Embryonic facial prominence (tissue), 1 donor: ENCODE measurements at regions not wholly inside any gene's neighbourhood (a gene's known extent, or its start where the extent isn't known, plus 50 kb on each side); places are given as distances from the start of the nearest gene placed in this dataset.
"Not testable (repeated sequence)": the region's sequence is repeated elsewhere in the genome, so short reads cannot be mapped to it uniquely, and the experiment has no call there.

ENCODE experiments used
- DNase-seq: peaks from one replicate; pipeline ENCODE4 v3.0.0-alpha.2; 2016; ENCODE audit errors: extremely low spot score

DNA sequence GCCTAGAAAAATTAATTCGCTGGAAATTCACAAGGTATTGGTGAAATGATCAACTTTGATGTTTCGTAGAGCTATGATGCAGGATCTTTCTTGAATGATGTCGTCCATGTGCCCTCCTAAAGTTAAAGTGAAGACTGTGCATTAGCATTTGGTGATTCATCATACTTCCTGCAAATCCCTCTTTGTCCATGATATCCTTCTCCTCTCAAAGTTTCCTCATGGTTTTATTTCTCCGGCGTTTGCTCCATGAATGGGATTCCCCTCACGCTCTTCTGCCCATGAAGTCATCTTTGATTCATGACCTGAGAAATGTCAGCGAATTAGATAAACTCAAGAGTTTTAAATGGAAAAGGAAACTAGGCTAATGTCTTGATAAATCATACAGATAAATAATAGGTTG, 372.7 kb downstream of the PSAT1 start:
- no peak for DNase-seq

DNA sequence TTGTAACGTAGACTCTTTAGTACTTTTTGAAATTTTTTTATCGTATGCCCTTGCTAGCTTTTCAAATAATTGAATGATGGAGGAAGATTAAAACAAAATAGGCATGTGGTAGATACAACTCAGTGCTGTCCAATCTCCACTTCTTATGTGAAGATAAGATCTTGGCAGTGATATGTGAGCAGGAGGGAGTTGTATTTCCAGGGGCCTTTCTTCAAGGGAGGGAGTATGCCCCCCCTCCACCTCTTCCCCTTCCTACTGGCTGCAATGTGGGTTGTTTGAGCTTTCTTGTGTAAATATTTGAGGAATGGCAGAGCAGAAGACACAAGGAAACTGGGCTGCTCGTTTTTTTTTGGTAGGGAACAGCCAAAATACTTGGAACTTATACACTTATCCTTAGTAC, 374.9 kb downstream of the PSAT1 start:
- DNase-seq, result no peak

DNA sequence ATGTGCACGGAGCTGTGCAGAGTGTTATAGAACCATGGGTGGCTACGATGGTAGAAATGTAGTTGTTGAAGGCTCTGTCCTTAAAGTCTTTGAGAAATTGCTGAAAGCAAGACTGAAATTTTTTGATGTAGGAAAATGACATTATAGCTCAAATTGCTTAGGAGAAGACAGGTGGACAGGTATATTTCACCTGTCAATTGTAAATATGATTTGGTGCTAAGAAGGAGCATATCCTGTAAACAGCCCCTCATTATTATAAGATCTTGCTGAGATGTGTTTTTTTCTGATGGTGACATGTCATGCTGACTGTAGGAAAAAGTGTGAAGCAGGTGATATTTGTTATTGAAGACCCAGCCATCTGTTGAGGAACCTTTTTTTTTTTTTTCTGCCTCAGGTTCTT, 377.9 kb downstream of the PSAT1 start:
- DNase-seq, result no peak

DNA sequence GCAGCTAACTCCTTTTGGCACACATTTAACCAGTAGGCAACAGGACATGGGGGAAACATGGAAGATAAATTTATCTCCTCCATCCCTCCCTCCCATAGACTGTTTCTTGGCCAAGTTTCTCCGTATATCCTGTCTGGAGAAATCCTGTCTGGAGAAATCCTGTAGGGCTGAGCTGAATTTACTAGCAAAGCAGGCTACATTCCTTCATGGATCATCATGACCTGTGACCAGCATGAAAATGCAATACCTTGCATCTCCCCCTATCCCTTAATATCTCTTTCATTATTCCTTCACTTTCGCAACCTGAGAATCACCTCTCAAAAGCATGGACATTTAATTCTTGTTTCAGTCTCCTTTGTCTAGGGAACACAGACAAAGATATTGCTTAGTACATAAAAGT, 379.1 kb downstream of the PSAT1 start:
- DNase-seq, result no peak

DNA sequence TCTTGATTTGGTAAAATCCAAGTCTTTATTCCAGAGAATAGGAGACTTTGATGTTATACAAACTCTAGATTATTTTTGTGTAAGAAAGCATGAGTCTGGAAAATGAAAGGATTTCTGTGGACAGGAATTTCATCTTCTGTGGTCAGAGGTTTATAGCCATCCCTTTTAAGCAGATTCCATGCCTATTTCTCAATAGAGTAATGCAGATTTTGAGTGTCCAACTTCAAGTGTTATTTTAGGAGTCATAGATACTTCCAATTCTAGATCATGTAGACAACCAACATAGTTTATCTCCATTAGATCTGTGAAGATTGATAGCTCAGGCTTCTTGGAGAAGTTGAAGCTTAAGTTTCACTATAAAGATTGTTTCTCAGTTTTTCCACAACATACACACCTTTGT, 379.7 kb downstream of the PSAT1 start:
- DNase-seq, result no peak

DNA sequence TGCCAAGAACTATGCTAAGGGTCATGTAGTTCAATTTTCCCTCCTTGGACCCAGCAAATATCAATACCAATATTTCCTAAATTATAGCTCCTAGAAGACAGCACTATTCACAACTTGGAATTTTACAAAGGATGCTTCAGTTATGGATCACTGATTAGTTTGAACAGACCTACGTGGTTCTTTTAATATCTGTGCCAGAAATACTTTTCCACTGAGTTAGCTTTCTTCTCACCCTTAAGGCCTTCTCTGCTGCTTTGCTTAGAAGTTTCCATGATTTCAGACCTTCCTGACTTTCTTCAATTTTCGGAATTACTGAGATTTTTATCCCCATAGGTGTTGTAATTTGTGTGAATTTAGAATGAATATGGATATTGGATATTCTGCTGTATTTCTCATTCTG, 380.4 kb downstream of the PSAT1 start:
- no peak for DNase-seq

DNA sequence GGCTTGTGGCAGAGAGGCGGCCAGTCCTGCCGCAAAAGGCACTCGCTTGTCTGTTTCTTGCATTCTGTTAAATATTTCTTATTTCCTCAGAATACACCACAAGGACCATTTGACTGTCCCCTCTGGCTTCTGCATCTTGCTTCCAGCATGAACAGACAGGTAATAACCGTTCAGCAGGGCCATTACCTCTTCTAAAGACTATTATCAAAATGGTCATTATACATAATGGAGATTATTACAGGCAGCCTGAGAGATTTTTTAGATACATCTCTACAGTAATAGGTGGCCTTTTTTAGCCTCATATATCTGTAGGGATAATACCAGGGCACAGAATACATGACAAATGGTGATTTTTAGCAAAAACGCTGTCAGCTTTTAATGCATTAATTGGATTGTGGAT, 382.0 kb downstream of the PSAT1 start:
- DNase-seq, result no peak

DNA sequence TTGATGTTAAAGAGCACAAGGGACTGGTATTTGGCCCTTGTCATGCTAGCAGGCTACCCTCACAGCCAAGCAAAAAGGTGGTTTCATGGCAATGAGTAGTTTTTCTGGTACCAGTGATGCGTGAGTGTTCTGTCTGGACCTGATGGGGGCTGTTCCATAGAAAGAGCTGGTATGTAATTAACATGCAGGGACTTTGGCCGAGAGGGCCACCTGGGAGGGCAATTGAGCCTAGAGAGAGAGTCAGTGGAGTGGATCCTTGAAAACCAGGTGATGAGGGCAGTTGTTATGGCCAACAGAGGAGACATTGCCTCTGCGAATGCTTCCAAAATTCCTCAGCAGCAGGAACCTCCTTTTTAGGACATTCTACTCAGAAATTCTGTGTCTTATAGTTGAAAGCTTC, 383.3 kb downstream of the PSAT1 start:
- no peak for DNase-seq

DNA sequence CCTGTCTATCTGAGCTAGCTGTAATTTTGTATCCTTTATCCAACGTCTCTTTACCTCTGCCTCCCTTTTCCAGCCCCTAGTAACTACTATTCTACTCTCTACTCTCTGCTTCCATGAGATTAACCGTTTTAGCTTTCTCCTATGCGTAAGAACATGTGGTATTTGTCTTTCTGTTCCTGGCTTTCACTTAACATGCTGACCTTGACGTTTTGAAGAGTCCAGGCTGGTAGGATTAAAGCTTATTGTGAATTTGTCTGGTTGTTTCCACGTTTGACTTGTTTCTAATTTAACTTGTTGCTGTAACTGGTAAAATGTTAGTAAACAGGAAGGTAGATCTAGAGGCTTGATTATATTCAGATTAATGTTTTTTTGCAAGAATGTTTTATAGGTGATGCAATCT, 385.3 kb downstream of the PSAT1 start:
- no peak for DNase-seq

DNA sequence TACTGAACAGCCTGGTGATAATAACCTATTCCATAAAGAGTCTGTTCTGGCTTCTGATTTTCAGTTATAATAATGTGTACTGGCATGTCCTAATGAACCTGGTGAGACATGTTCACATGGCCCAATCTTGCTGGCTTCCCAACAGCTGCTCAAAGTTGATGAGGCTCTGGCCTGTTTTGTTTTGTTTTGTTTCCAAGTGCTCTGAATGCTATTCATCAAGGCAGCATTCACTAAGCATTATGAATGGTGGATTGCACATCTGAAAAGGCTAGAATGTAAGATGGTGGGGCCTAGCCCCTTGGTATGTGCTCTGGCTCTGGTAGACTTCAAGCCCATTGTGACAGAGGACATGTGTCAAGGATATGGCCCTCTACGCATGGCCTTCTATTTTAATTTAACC, 388.5 kb downstream of the PSAT1 start:
- no peak for DNase-seq

DNA sequence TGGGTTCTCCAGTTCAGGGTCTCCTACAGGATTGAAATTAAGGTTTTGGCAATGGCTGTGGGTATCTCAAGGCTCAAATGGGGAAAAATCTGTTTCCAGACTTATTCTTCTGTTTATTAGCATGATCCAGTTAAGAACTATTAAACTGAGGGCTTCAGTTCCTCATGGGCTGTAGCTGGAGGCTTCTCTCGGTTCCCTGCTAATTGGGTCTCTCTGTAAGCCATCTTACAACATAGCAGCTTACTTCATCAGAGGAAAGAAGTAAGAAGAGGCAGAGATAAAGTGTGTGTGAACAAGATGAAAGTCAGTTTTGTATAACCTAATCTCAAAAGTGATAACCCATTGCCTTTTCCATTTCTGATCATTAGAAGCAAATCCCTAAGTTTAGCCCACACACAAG, 391.9 kb downstream of the PSAT1 start:
- no peak for DNase-seq

DNA sequence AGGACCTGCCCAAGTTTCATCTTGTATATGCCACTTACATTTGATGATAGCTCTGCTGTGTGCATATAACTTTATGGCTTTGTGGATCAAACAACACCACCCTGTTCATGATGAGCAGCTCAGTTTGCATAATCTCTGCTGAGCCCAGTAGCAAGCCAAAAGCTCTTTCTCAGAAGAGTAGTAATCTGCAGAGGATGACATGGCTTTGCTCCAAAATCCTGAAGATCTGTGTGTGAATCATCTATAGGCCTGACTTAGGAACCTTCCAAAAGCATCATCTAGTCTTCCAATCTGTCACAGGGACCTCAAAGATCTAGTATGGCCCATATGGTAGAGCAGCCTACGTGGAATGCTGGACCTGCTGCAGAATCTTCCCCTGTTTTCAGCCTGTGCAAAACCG, 394.6 kb downstream of the PSAT1 start:
- no peak for DNase-seq

DNA sequence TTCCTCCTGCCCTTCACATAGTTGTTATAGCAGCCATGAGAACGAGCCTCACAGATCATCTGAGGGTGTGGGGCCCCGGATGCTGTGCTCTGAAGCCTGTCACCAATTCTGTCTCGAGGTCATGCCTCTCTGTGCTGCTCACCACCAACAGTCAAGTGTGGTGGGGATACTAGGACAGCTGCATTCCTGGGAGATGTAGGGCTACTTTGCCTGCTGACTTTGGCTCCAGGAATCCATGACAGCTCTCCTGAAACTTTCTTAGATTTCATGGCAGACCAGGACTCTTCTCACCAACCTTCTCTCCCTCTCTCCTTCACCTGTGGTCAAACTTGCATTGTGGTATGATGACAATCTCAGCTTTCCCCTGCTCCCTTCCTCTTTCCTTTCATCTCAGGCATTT, 395.9 kb downstream of the PSAT1 start:
- no peak for DNase-seq

DNA sequence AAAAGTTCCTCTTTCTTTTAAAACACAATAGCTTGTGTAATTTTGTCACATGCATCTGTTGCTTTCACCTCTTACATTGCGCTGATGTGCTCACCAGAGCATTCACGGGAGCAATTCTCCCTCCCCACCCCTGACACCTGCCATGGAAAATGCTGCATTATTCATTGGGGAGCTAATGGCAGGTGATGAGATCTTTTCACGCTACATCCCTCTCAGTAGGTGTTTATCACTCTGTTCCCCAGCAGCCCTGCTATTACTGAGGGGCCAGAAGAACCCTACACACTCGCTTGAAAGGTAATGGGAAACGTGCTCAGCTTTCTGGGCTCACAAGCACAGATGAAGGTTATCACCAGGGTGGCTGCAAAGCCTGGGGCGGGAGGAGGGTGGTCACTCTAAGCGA, 398.0 kb downstream of the PSAT1 start:
- no peak for DNase-seq

DNA sequence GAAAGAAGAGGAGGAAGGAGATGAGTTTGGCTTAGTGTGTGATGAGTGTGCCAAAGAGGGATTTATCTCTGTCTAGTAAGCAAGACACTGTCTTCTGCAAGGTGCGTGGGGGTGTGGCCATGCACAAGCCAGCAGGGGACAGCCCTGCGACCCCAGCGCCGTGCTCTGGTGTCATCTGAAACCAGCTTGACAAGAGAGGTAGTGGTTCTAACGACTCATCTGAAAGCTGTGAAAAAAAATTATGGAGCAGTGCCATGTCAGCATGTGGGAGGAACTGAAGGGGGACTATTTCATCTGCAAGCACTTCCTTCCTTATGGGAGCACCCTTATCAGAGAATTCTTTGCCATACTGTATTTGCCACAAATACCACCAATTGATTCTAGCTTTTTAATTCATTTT, 398.6 kb downstream of the PSAT1 start:
- no peak for DNase-seq

DNA sequence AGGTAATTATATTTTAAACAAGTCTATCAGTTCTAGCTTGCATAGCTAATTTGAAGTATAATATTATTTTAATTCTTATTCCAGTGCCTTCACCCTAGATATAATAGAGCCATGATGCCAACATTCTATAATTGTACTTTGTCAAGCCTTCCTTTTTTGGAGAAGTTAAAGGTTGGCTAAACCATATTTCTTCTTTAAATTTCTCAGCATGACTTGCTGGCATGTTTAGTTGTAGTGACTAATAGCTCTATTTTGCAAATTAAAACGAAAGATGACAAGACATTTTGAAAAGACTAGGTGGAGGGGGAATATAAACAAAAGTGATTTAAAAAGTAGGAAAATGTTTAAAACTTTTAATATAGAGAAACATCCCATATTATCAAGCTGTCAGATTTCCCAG, 400.7 kb downstream of the PSAT1 start:
- no peak for DNase-seq

DNA sequence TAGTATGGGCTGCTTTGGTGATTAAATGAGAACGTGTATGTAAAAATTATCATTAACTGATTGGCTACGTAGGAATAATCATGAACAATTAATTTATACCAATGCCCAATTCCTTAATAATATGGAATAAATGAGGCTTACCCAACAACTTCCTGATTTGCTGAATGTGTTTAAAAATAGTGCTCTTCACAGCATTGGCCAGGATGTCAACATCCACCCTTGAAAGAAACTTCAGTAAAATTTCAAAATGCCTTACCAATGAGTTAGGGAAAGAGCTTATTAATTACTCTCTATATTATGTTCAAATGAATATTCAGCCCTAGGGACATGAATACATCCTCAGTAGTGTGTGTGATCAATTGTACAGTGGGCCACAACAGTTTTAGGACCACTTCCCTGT, 401.4 kb downstream of the PSAT1 start:
- no peak for DNase-seq

DNA sequence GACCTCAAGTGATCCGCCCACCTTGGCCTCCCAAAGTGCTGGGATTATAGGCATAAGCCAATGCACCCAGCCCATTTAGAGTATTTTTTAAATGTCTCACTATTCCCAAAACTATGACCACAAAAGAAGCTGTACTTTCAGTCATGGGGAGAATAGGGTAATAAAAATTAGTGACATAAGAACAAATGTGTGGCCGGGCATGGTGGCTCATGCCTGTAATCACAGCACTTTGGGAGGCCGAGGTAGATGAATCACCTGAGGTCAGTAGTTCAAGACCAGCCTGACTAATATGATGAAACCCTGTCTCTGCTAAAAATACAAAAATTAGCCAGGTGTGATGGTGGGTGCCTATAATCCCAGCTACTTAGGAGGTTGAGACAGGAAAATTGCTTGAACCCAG, 402.3 kb downstream of the PSAT1 start:
- DNase-seq, result not testable (repeated sequence)

DNA sequence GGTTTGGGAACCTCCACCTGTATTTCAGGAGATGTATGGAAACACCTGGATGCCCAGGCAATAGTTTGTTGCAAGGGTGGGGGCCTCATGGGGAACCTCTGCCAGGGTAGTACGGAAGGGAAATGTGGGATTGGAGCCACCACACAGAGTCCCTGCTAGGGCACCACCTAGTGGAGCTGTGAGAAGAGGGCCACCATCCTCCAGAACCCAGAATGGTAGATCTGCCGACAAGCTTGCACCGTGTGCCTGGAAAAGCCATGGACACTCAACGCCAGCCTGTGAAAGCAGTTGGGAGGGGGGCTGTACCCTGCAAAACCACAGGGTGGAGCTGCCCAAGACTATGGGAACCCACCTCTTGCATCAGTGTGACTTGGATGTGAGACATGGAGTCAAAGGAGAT, 407.2 kb downstream of the PSAT1 start:
- not testable (repeated sequence) for DNase-seq

DNA sequence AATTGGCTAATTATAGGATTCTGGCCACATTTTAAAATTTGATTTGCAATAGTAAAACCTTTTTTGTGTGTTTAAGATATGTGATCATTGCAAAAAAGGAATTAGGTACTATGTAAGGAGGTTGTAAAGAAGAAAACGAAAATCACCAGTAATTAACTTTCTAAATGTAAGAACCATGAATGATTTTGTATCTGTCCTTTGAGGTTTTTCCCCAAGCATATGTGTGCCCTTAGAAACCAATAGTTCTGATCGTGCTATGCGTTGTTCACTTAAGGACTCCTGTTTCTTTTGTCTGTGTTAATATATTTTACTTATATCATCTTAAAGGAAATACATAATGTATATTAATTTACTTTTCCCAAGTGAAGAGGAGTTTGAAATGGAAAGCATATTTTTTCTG, 410.2 kb downstream of the PSAT1 start:
- no peak for DNase-seq

DNA sequence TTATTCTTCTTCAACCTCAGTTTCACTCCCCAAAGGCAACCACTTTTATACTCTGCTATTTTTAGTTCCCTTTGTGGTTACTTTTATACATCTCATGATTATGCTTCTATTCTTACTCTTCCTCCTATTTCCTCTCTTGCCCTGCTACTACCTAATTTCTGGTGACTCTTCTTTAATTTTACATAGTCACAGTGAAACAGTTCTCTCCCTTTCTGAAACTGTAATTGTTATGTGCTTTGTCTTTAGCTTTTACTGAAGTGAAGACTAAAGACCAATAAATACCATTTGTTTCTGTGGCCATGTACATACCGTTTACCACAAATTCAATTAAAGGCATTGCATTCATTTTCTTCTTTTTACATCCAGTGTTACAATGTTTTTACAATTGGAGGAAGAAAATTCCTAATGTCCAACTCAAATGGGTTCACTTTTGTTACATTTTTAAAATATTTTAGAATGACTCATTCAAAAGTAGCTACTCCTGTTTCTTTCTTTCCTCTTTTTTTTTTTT, 410.6 kb downstream of the PSAT1 start:
- no peak for DNase-seq

DNA sequence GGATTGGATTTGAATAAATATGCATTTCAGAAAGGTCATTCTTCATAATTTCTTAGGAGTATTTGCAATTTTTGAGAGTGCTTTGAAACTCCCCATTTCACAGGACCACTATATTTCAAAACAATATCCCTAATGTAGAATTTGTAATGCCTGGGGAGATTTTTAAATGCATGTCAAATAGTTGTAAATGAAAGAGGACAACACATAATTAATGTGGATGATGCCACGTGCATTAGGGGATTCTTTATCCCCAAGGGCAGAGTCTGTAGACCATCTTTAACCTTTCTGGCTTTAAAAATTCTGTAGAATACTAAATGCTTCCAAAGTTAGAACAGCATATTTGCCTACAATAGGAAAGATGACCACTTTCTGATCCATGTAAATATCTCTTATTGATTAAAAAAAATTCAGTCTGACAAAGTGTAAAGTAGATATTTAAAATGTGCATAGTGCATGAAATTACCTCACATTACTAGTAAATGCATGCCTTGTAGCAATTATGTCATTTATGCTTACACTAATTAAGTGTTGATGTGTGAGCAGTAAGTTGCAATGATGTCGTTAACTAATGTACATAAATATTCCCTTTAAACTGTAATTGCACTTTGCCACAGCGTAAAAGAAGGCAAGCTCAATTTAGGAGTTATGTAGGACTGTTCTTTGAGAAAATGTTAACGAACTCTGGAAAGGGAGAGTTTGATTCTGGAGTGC, 416.1 kb downstream of the PSAT1 start:
- no peak for DNase-seq

DNA sequence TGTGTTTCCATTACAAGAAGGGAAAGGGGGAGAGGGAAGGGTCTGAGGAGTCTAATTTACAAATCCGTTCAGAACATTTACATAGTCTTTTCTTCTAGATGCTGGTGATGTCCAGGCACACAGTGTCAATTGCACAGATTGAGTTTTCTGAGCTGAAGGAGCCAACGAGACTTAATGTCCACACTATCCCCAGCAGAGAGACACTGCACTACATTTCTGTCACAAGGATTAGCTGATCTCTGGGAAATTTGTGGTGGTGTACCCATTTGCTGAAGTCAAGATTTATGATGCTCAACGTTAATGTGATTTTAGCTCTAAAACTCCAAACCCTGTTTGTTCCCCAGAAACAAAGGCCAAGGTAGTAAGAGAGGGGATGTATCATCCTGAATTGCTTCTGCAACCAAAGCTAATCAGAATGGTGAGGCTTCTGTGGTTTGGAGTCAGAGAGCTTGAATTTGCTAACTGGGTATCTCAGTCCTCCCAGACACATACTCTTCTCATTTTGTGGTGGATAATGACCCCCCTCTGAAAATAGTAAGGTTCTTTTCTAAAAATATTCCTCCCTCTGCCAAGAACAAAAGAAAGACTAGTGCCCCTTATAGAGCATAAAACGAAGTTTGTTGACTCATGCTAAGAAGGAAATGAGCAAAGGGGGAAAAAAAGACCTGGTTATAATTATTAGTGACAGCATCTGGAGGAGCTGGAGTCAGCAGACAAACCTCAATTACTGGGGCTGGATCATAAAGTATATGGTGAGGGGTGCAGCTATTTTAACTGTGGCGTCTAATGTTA, 416.9 kb downstream of the PSAT1 start:
- DNase-seq, result no peak
